ENCODE measurements at regions not wholly inside any gene's neighbourhood (a gene's known extent, or its start where the extent isn't known, plus 50 kb on each side); places are given as distances from the start of the nearest gene placed in this dataset.

DNA sequence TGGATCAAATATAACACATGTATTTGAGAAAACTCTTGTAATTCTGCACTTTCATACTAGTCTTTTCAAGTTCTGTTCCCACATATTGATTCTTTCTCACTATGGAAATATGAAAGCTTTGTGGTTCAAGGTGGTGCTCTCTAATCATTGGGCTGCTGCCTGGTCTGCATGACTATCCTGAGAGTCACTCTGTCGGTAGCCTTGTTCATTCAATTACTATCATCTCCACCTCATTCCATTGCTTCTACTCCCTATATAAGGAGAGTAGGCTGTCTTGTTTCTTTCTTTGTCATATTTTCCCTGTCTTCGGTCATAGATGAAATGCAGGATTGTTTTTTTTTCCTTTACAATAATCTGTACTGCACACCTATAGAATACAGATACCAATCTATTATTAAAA, 341.4 kb upstream of the ACTBL2 start:
- H3K18ac ChIP-seq (ENCODE audit: extremely low read depth, low read length): no peak overlapping the region
- H3K4ac ChIP-seq (replicated peaks; ENCODE audit: insufficient read length, low read depth, low read length): no peak overlapping the region
- 85% methylated on average over 2 of the region's 2 CpGs; no CpG with 5 or more reads in 1 of the 2 experiments for WGBS, 2 experiments (ENCODE audit: extremely low coverage in 1 of 2, insufficient coverage in 1 of 2, insufficient read length in 1 of 2, insufficient replicate concordance in 2 of 2, low coverage in 1 of 2, low lambda C conversion rate in 2 of 2, missing lambda C conversion rate in 1 of 2)
- H2AFZ ChIP-seq (ENCODE audit: low read length): no peak overlapping the region
- no peak overlapping the region for H4K91ac ChIP-seq (replicated peaks; ENCODE audit: insufficient read length, low read length)
- H4K20me1 ChIP-seq (replicated peaks in 1 of 2; ENCODE audit: control insufficient read depth in 1 of 2, insufficient read depth in 2 of 2, low read length in 2 of 2): no peaks in the 10 kb centered on the region
- H4K5ac ChIP-seq (ENCODE audit: insufficient read length, low read depth, low read length): no peak overlapping the region
- no peaks in the 10 kb centered on the region for H3K79me1 ChIP-seq (ENCODE audit: low read depth, low read length)
- no peak overlapping the region for H2BK12ac ChIP-seq (ENCODE audit: low read depth, low read length)
- no peak overlapping the region for H2BK5ac ChIP-seq (ENCODE audit: low read depth, low read length)
- no peak overlapping the region for H3K56ac ChIP-seq (replicated peaks; ENCODE audit: insufficient read length, low read depth, low read length)
- no peaks in the 10 kb centered on the region for H3K36me3 ChIP-seq (ENCODE audit: control insufficient read depth in 2 of 4, insufficient read depth in 4 of 4, low read length in 3 of 4)
- FAIRE-seq (no peak), DNase-seq (ENCODE audit: low read depth in 1 of 2, low spot score in 2 of 2) (no peak)
- H3K23me2 ChIP-seq (ENCODE audit: low read depth, low read length): no peaks in the 10 kb centered on the region
- H3K4me2 ChIP-seq (ENCODE audit: insufficient read depth in 1 of 2, low read depth in 2 of 2, low read length in 2 of 2): no peak overlapping the region
- no peak overlapping the region for H3K23ac ChIP-seq (ENCODE audit: insufficient read length)
- H3K4me1 ChIP-seq (replicated peaks in 1 of 4; ENCODE audit: control insufficient read depth in 3 of 4, insufficient read depth in 4 of 4, low read length in 3 of 4): no peaks in the 10 kb centered on the region
- TF ChIP-seq ASH2L (IDR thresholded peaks at IDR 0.05; ENCODE audit: low read length) (no peak), CBX8 (IDR thresholded peaks at IDR 0.05; ENCODE audit: borderline replicate concordance, low read depth, low read length) (no peak), TCF12 (IDR thresholded peaks at IDR 0.05; ENCODE audit: low read depth, low read length) (no peak), RXRA (IDR thresholded peaks at IDR 0.05; ENCODE audit: insufficient read depth, low read depth, low read length) (no peak), MAFK (IDR thresholded peaks at IDR 0.05; ENCODE audit: low read depth, low read length) (no peak), ZNF274 (IDR thresholded peaks at IDR 0.05; ENCODE audit: borderline replicate concordance, extremely low read depth, low read length) (no peak), JUND (IDR thresholded peaks at IDR 0.05; ENCODE audit: low read length) (no peak)
- TF ChIP-seq, protein P1, sequence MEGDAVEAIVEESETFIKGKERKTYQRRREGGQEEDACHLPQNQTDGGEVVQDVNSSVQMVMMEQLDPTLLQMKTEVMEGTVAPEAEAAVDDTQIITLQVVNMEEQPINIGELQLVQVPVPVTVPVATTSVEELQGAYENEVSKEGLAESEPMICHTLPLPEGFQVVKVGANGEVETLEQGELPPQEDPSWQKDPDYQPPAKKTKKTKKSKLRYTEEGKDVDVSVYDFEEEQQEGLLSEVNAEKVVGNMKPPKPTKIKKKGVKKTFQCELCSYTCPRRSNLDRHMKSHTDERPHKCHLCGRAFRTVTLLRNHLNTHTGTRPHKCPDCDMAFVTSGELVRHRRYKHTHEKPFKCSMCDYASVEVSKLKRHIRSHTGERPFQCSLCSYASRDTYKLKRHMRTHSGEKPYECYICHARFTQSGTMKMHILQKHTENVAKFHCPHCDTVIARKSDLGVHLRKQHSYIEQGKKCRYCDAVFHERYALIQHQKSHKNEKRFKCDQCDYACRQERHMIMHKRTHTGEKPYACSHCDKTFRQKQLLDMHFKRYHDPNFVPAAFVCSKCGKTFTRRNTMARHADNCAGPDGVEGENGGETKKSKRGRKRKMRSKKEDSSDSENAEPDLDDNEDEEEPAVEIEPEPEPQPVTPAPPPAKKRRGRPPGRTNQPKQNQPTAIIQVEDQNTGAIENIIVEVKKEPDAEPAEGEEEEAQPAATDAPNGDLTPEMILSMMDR (IDR thresholded peaks at IDR 0.05; ENCODE audit: control extremely low read depth in 1 of 3, insufficient read depth in 1 of 3, low read depth in 1 of 3, low read length in 3 of 3): no peak
- no peak overlapping the region for H3K9ac ChIP-seq (replicated peaks in 1 of 4; ENCODE audit: extremely low read depth in 1 of 4, low read depth in 3 of 4, low read length in 3 of 4)
- no peak overlapping the region for H2BK120ac ChIP-seq (replicated peaks; ENCODE audit: low read depth, low read length)
- ChIA-PET POLR2A (ENCODE audit: partially characterized antibody) (no interaction called here), CTCF (ENCODE audit: partially characterized antibody) (interaction anchor here (0.7 kb wide), 1 partner anchor 31 kb away, joined by 3 read pairs; no protein-coding TSS in a partner anchor)
- no peaks in the 10 kb centered on the region for H3K79me2 ChIP-seq (ENCODE audit: control insufficient read depth in 1 of 2, insufficient read depth in 2 of 2, low read length in 2 of 2)
- no peak overlapping the region for H2AK5ac ChIP-seq (ENCODE audit: low read depth, low read length)
- no peak overlapping the region for H4K8ac ChIP-seq (ENCODE audit: extremely low read depth, insufficient read depth, low read length)
- no peaks in the 10 kb centered on the region for H3K27me3 ChIP-seq (replicated peaks in 1 of 4; ENCODE audit: control insufficient read depth in 3 of 4, extremely low read depth in 1 of 4, insufficient read depth in 3 of 4, low read length in 3 of 4)
- H3K4me3 ChIP-seq (ENCODE audit: extremely low read depth in 1 of 4, insufficient read depth in 2 of 4, low read depth in 3 of 4, low read length in 4 of 4): no peak overlapping the region
- no peak overlapping the region for H3K14ac ChIP-seq (ENCODE audit: insufficient read length)
- H2BK15ac ChIP-seq (ENCODE audit: low read length): no peak overlapping the region
- H3K27ac ChIP-seq (ENCODE audit: low read depth, low read length): no peak overlapping the region
- H2BK20ac ChIP-seq (ENCODE audit: low read length): no peak overlapping the region
- H3K9me3 ChIP-seq (ENCODE audit: insufficient read depth in 2 of 2, low read depth in 1 of 2, low read length in 1 of 2): no peaks in the 10 kb centered on the region; a peak in 1 of 4 replicates

Data from H1 (cell line).